H1 (cell line): ENCODE measurements at regions not wholly inside any gene's neighbourhood (a gene's known extent, or its start where the extent isn't known, plus 50 kb on each side); places are given as distances from the start of the nearest gene placed in this dataset.

Experiments
- CTCF ChIA-PET: fragments of 300-600 bp; sonication (Branson Sonifier 250); formaldehyde crosslinking; loops from one replicate; lab custom pipeline; 2021; ENCODE audit not compliant: partially characterized antibody; lab: Charles Lee
- POLR2A ChIA-PET: fragments of 300-600 bp; sonication (Branson Sonifier 250); formaldehyde crosslinking; loops from one replicate; lab custom pipeline; 2021; ENCODE audit warnings: inconsistent platforms; ENCODE audit not compliant: partially characterized antibody; lab: Charles Lee
- DNase-seq, 2 experiments: peaks; one replicate each; pipeline versions ENCODE4 v3.0.0 to v3.0.0-alpha.2; 2010 to 2022; ENCODE audit warnings: low spot score in 2 of 2, low read depth in 1 of 2, mixed read lengths in 1 of 2
- FAIRE-seq: peaks from 2 replicates; lab custom pipeline; 2011; peaks lifted over from hg19 to GRCh38; lab: Jason Lieb, UNC
- H2AFZ ChIP-seq: 2 replicates; pipeline ENCODE4 v1.8.1; 2012; ENCODE audit warnings: low read length, inconsistent platforms
- H2AK5ac ChIP-seq: 2 replicates; pipeline ENCODE4 v1.6.1; 2013; ENCODE audit warnings: low read depth, low read length
- H2BK120ac ChIP-seq: replicated peaks from 2 replicates; pipeline ENCODE3; 2013; ENCODE audit warnings: low read depth, low read length, inconsistent platforms
- H2BK12ac ChIP-seq: 2 replicates; pipeline ENCODE4 v1.6.1; 2013; ENCODE audit warnings: low read depth, low read length
- H2BK15ac ChIP-seq: 2 replicates; pipeline ENCODE4 v1.6.1; 2013; ENCODE audit warnings: low read length
- H2BK20ac ChIP-seq: 2 replicates; pipeline ENCODE4 v1.6.1; 2013; ENCODE audit warnings: low read length
- H2BK5ac ChIP-seq: 2 replicates; pipeline ENCODE4 v1.6.1; 2013; ENCODE audit warnings: low read depth, low read length
- H3K14ac ChIP-seq: 2 replicates; pipeline ENCODE4 v1.6.1; 2013; ENCODE audit warnings: inconsistent platforms; ENCODE audit not compliant: insufficient read length
- H3K18ac ChIP-seq: 2 replicates; pipeline ENCODE4 v1.6.1; 2013; ENCODE audit warnings: low read length; ENCODE audit errors: extremely low read depth
- H3K23ac ChIP-seq: 2 replicates; pipeline ENCODE4 v1.6.1; 2013; ENCODE audit warnings: inconsistent platforms; ENCODE audit not compliant: insufficient read length
- H3K23me2 ChIP-seq: 2 replicates; pipeline ENCODE4 v1.6.1; 2013; ENCODE audit warnings: low read depth, low read length
- H3K27ac ChIP-seq: 2 replicates; pipeline ENCODE4 v1.6.1; 2011; ENCODE audit warnings: low read depth, low read length, inconsistent platforms
- H3K27me3 ChIP-seq, 4 experiments: replicated peaks in 1 of 4; 1 replicate in 1 of 4; 2 replicates in 3 of 4; pipeline versions ENCODE4 v1.6.1 to v1.8.1; 2011 to 2013; ENCODE audit warnings: low read length in 3 of 4, mild to moderate bottlenecking in 3 of 4, inconsistent platforms in 2 of 4, mixed read lengths in 2 of 4, moderate library complexity in 1 of 4; ENCODE audit not compliant: control insufficient read depth in 3 of 4, insufficient read depth in 3 of 4; ENCODE audit errors: extremely low read depth in 1 of 4
- H3K36me3 ChIP-seq, 4 experiments: 2 replicates each; pipeline versions ENCODE4 v1.6.1 to v1.8.1; 2011 to 2013; ENCODE audit warnings: mild to moderate bottlenecking in 4 of 4, low read length in 3 of 4, moderate library complexity in 2 of 4, control low read depth in 1 of 4, inconsistent platforms in 1 of 4; ENCODE audit not compliant: insufficient read depth in 4 of 4, control insufficient read depth in 2 of 4
- H3K4ac ChIP-seq: replicated peaks from 2 replicates; pipeline ENCODE3; 2013; ENCODE audit warnings: low read length, low read depth, mixed read lengths, inconsistent platforms; ENCODE audit not compliant: insufficient read length
- H3K4me1 ChIP-seq, 4 experiments: replicated peaks in 1 of 4; 1 replicate in 1 of 4; 2 replicates in 3 of 4; pipeline versions ENCODE4 v1.6.1 to v1.8.1; 2011 to 2013; ENCODE audit warnings: low read length in 3 of 4, inconsistent platforms in 2 of 4, mixed read lengths in 1 of 4; ENCODE audit not compliant: insufficient read depth in 4 of 4, control insufficient read depth in 3 of 4
- H3K4me2 ChIP-seq, 2 experiments: 2 replicates each; pipeline versions ENCODE4 v1.6.1 to v1.8.1; 2011 to 2013; ENCODE audit warnings: low read depth in 2 of 2, low read length in 2 of 2, control low read depth in 1 of 2, inconsistent platforms in 1 of 2, mild to moderate bottlenecking in 1 of 2; ENCODE audit not compliant: insufficient read depth in 1 of 2
- H3K4me3 ChIP-seq, 4 experiments: fragments of 200-600, 300-600 bp in 1 of 4; sonication (generic), shearing (Covaris generic), sonication (Bioruptor Twin) in 1 of 4; 2 replicates each; pipeline versions ENCODE4 v1.5.1 to v1.8.1; 2011 to 2016; ENCODE audit warnings: low read length in 4 of 4, low read depth in 3 of 4, control low read depth in 2 of 4, inconsistent platforms in 2 of 4, mild to moderate bottlenecking in 2 of 4, mixed read lengths in 1 of 4, moderate library complexity in 1 of 4; ENCODE audit not compliant: insufficient read depth in 2 of 4; ENCODE audit errors: extremely low read depth in 1 of 4
- H3K56ac ChIP-seq: replicated peaks from 2 replicates; pipeline ENCODE3; 2013; ENCODE audit warnings: low read depth, mild to moderate bottlenecking, mixed read lengths, low read length, inconsistent platforms; ENCODE audit not compliant: insufficient read length
- H3K79me1 ChIP-seq: 2 replicates; pipeline ENCODE4 v1.6.1; 2013; ENCODE audit warnings: low read depth, low read length, control low read depth
- H3K79me2 ChIP-seq, 2 experiments: 2 replicates each; pipeline versions ENCODE4 v1.6.1 to v1.8.1; 2012 to 2013; ENCODE audit warnings: low read length in 2 of 2, mild to moderate bottlenecking in 2 of 2, inconsistent platforms in 1 of 2; ENCODE audit not compliant: insufficient read depth in 2 of 2, control insufficient read depth in 1 of 2
- H3K9ac ChIP-seq, 4 experiments: replicated peaks in 1 of 4; 1 replicate in 1 of 4; 2 replicates in 3 of 4; pipeline versions ENCODE4 v1.6.1 to v1.8.1; 2011 to 2013; ENCODE audit warnings: low read depth in 3 of 4, low read length in 3 of 4, control low read depth in 2 of 4, mild to moderate bottlenecking in 2 of 4, moderate library complexity in 2 of 4, inconsistent platforms in 1 of 4; ENCODE audit errors: extremely low read depth in 1 of 4
- H3K9me3 ChIP-seq, 2 experiments: 2 replicates each; pipeline versions ENCODE4 v1.6.1 to v1.8.1; 2012 to 2013; ENCODE audit warnings: mild to moderate bottlenecking in 2 of 2, moderate library complexity in 2 of 2, control low read depth in 1 of 2, inconsistent platforms in 1 of 2, low read depth in 1 of 2, low read length in 1 of 2, mixed read lengths in 1 of 2; ENCODE audit not compliant: insufficient read depth in 2 of 2
- H4K20me1 ChIP-seq, 2 experiments: replicated peaks in 1 of 2; 2 replicates each; pipeline versions ENCODE3 to v1.8.1; 2011 to 2013; ENCODE audit warnings: inconsistent platforms in 2 of 2, low read length in 2 of 2, mild to moderate bottlenecking in 1 of 2; ENCODE audit not compliant: insufficient read depth in 2 of 2, control insufficient read depth in 1 of 2
- H4K5ac ChIP-seq: 2 replicates; pipeline ENCODE4 v1.6.1; 2013; ENCODE audit warnings: low read length, low read depth, mixed read lengths, inconsistent platforms; ENCODE audit not compliant: insufficient read length
- H4K8ac ChIP-seq: 2 replicates; pipeline ENCODE4 v1.8.0; 2013; ENCODE audit warnings: mild to moderate bottlenecking, moderate library complexity, low read length, inconsistent platforms; ENCODE audit not compliant: insufficient read depth; ENCODE audit errors: extremely low read depth
- H4K91ac ChIP-seq: replicated peaks from 2 replicates; pipeline ENCODE3; 2013; ENCODE audit warnings: low read length, mixed read lengths, inconsistent platforms; ENCODE audit not compliant: insufficient read length
- FOSL1 ChIP-seq: IDR thresholded peaks from 2 replicates; pipeline ENCODE4 v1.6.1; 2011; ENCODE audit warnings: mild to moderate bottlenecking, low read depth, low read length, moderate library complexity; ENCODE audit not compliant: insufficient read depth
- GABPA ChIP-seq: IDR thresholded peaks from 2 replicates; pipeline ENCODE4 v1.6.1; 2011; ENCODE audit warnings: mild to moderate bottlenecking, low read length, moderate library complexity, borderline replicate concordance; ENCODE audit not compliant: insufficient read depth
- KDM1A ChIP-seq: fragments of 200-600, 300-600 bp; sonication (generic); IDR thresholded peaks from 2 replicates; pipeline ENCODE4 v1.7.1; 2016; ENCODE audit warnings: mild to moderate bottlenecking, low read length, borderline replicate concordance
- KDM5A ChIP-seq: fragments of 200-600 bp; IDR thresholded peaks from 2 replicates; pipeline ENCODE4 v1.7.1; 2012; ENCODE audit warnings: mild to moderate bottlenecking, low read length, inconsistent platforms, mixed read lengths
- MAFK ChIP-seq: IDR thresholded peaks from 2 replicates; pipeline ENCODE4 v1.6.1; 2012; ENCODE audit warnings: low read depth, mild to moderate bottlenecking, improper control_type of control experiment, low read length
- RBBP5 ChIP-seq: IDR thresholded peaks from 2 replicates; pipeline ENCODE4 v1.7.1; 2012; ENCODE audit warnings: low read depth, mild to moderate bottlenecking, inconsistent platforms, low read length, moderate library complexity, borderline replicate concordance
- SIN3A ChIP-seq, 2 experiments: IDR thresholded peaks in 1 of 2; conservative IDR thresholded peaks in 1 of 2; 2 replicates each; pipeline ENCODE4 v1.6.1; 2011 to 2012; ENCODE audit warnings: low read length in 2 of 2, improper control_type of control experiment in 1 of 2, low read depth in 1 of 2, mild to moderate bottlenecking in 1 of 2
- SIX5 ChIP-seq: IDR thresholded peaks from 2 replicates; pipeline ENCODE4 v1.6.1; 2011; ENCODE audit warnings: mild to moderate bottlenecking, low read depth, low read length
- WGBS, 2 experiments: shearing (Covaris generic) in 1 of 2; methylation state at CpG; one replicate each; pipeline versions ENCODE4 v1.1.6 to v1.1.7; 2013 to 2015; ENCODE audit warnings: low lambda C conversion rate in 2 of 2, mixed read lengths in 2 of 2, inconsistent platforms in 1 of 2, low coverage in 1 of 2, missing lambda C conversion rate in 1 of 2; ENCODE audit not compliant: insufficient replicate concordance in 2 of 2, insufficient coverage in 1 of 2, insufficient read length in 1 of 2; ENCODE audit errors: extremely low coverage in 1 of 2, missing lambda C conversion rate in 1 of 2; 5-methylcytosine and 5-hydroxymethylcytosine counted together
- TF ChIP-seq, protein P1 (sequence below): IDR thresholded peaks from 2 replicates; pipeline ENCODE4 v1.6.1; 2011; ENCODE audit warnings: low read depth, mild to moderate bottlenecking, low read length; ENCODE audit not compliant: insufficient read depth

DNA sequence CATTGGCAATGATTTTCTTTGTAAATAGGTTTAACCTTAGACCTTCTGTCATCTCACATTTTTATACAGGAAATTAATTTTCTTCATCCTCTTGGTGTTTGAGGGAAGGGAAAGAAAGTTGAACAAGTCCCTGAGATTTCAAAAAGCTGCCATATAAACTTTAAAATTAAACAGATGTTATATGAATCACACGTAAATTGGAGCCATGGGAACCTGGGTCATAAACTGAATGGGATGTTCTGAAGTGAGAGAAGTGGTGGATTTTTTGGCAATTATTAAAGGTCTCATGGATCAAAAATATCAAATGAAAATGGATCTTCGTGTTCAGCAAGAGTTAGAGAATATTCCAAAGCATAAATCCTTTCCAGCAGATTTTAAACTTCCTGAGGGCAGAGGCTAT lies 242.2 kb downstream of the DMRT2 start:
- Histone ChIP-seq H4K91ac (no peak overlapping the region), H3K18ac (no peak overlapping the region), H3K4me3 (no peak overlapping the region), H3K4me1 (no peaks in the 10 kb centered on the region), H2AFZ (no peak overlapping the region), H4K5ac (no peak overlapping the region), H3K4ac (no peak overlapping the region), H2AK5ac (no peak overlapping the region), H3K23ac (no peak overlapping the region), H2BK5ac (no peak overlapping the region), H2BK120ac (no peak overlapping the region), H3K27me3 (no peaks in the 10 kb centered on the region), H3K79me1 (no peaks in the 10 kb centered on the region), H3K14ac (no peak overlapping the region), H3K9me3 (peaks cover 69 to 90% of the 10 kb centered on the region in 2 experiments), H4K20me1 (no peaks in the 10 kb centered on the region), H3K9ac (no peak overlapping the region), H3K36me3 (no peaks in the 10 kb centered on the region), H3K4me2 (no peak overlapping the region), H2BK20ac (no peak overlapping the region), H3K79me2 (no peaks in the 10 kb centered on the region), H2BK12ac (no peak overlapping the region), H3K27ac (no peak overlapping the region), H3K56ac (no peak overlapping the region), H3K23me2 (no peaks in the 10 kb centered on the region; the same call in 1 of the 2 replicates), H2BK15ac (no peak overlapping the region), H4K8ac (no peak overlapping the region)
- CTCF ChIA-PET: no interaction called here
- 55% methylated on average over 2 of the region's 2 CpGs; no CpG with 5 or more reads in 1 of the 2 experiments for WGBS, 2 experiments
- FAIRE-seq (no peak), DNase-seq (no peak)
- TF ChIP-seq KDM1A (no peak), GABPA (no peak), MAFK (no peak), FOSL1 (no peak), SIN3A (conservative IDR thresholded peaks at IDR 0.05 in 1 of 2, IDR thresholded peaks at IDR 0.05 in 1 of 2; ENCODE audit: low read depth in 1 of 2, low read length in 2 of 2) (no peak), RBBP5 (no peak), SIX5 (no peak), KDM5A (no peak)
- TF ChIP-seq, protein P1, sequence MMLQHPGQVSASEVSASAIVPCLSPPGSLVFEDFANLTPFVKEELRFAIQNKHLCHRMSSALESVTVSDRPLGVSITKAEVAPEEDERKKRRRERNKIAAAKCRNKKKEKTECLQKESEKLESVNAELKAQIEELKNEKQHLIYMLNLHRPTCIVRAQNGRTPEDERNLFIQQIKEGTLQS: no peak
- POLR2A ChIA-PET: no interaction called here
